T-cell (primary cell): ENCODE measurements at regions not wholly inside any gene's neighbourhood (a gene's known extent, or its start where the extent isn't known, plus 50 kb on each side); places are given as distances from the start of the nearest gene placed in this dataset.

Source experiments
- ATAC-seq, 4 experiments: fragments of 200-7000 bp in 3 of 4; fragments of 150-1000 bp in 1 of 4; cut with Tn5 transposase; replicated peaks in 1 of 4; 1 replicate in 3 of 4; 2 replicates in 1 of 4; pipeline ENCODE4 v1.10.0; 2021; ENCODE audit warnings: moderate library complexity in 3 of 4, mild to moderate bottlenecking in 2 of 4, moderate number of reproducible peaks in 1 of 4
- CTCF ChIA-PET, 2 donors: fragments of 300-600 bp; sonication (Branson Sonifier 250); formaldehyde crosslinking; loops; one replicate each; lab custom pipeline; 2022; ENCODE audit warnings: antibody characterized with exemption in 2 of 2; lab: Charles Lee
- POLR2A ChIA-PET, 2 donors: fragments of 300-600 bp; sonication (Branson Sonifier 250); formaldehyde crosslinking; loops; one replicate each; lab custom pipeline; 2022; ENCODE audit warnings: antibody characterized with exemption in 2 of 2; lab: Charles Lee
- DNase-seq, 35 experiments: peaks; one replicate each; pipeline versions ENCODE4 v3.0.0 to v3.0.0-alpha.2; 2013 to 2023
- H3K27ac ChIP-seq: one replicate; pipeline ENCODE4 v1.5.1; 2013; ENCODE audit warnings: low read length
- H3K27me3 ChIP-seq, 2 experiments: replicated peaks in 1 of 2; 1 replicate in 1 of 2; 2 replicates in 1 of 2; pipeline versions ENCODE4 v1.6.1 to v1.7.0; 2013; ENCODE audit warnings: low read length in 1 of 2, mixed read lengths in 1 of 2; ENCODE audit not compliant: control insufficient read depth in 2 of 2, insufficient read depth in 2 of 2; ENCODE audit errors: extremely low read depth in 1 of 2
- H3K36me3 ChIP-seq, 2 donors: 1 replicate in 1 of 2; 2 replicates in 1 of 2; pipeline versions ENCODE4 v1.6.1 to v1.7.0; 2013; ENCODE audit warnings: low read length in 1 of 2; ENCODE audit not compliant: control insufficient read depth in 2 of 2, insufficient read depth in 1 of 2; ENCODE audit errors: extremely low read depth in 1 of 2
- H3K4me1 ChIP-seq, 2 experiments: 1 replicate in 1 of 2; 2 replicates in 1 of 2; pipeline versions ENCODE4 v1.6.1 to v1.7.0; 2013; ENCODE audit warnings: low read length in 2 of 2, mixed read lengths in 1 of 2; ENCODE audit not compliant: insufficient read depth in 2 of 2, control insufficient read depth in 1 of 2; ENCODE audit errors: extremely low read depth in 1 of 2
- H3K4me3 ChIP-seq, 2 donors: 1 replicate in 1 of 2; 2 replicates in 1 of 2; pipeline versions ENCODE4 v1.5.1 to v1.7.0; 2013; ENCODE audit warnings: mild to moderate bottlenecking in 2 of 2, low read length in 1 of 2, moderate library complexity in 1 of 2; ENCODE audit not compliant: control insufficient read depth in 1 of 2; ENCODE audit errors: extremely low read depth in 1 of 2
- H3K9me3 ChIP-seq: 2 replicates; pipeline ENCODE4 v1.7.0; 2013
- H3K27ac Mint-ChIP-seq, 2 donors: one replicate each; pipeline ENCODE4 v1.8.0; 2020 to 2021; ENCODE audit warnings: mild to moderate bottlenecking in 2 of 2, mixed read lengths in 2 of 2
- H3K27me3 Mint-ChIP-seq, 2 donors: one replicate each; pipeline ENCODE4 v1.8.0; 2021 to 2022; ENCODE audit warnings: mixed read lengths in 2 of 2
- H3K36me3 Mint-ChIP-seq: one replicate; pipeline ENCODE4 v1.8.0; 2021; ENCODE audit warnings: mixed read lengths
- H3K4me1 Mint-ChIP-seq, 3 donors: one replicate each; pipeline ENCODE4 v1.8.0; 2020 to 2022; ENCODE audit warnings: mixed read lengths in 3 of 3, mild to moderate bottlenecking in 1 of 3
- H3K4me3 Mint-ChIP-seq, 3 donors: one replicate each; pipeline ENCODE4 v1.8.0; 2020 to 2022; ENCODE audit warnings: mild to moderate bottlenecking in 3 of 3, mixed read lengths in 3 of 3, moderate library complexity in 3 of 3
- H3K9me3 Mint-ChIP-seq, 3 donors: one replicate each; pipeline ENCODE4 v1.8.0; 2020 to 2022; ENCODE audit warnings: mixed read lengths in 3 of 3
- WGBS: methylation state at CpG from one replicate; pipeline ENCODE4 v1.1.5; 2013; ENCODE audit warnings: missing lambda C conversion rate; ENCODE audit not compliant: insufficient coverage; 5-methylcytosine and 5-hydroxymethylcytosine counted together

GRCh38 chr12:24034160-24034559 is 84.7 kb upstream of the SOX5 start:
- Mint-ChIP-seq H3K4me1 (no peaks in the 10 kb centered on the region), H3K4me3 (no peak overlapping the region), H3K9me3 (no peaks in the 10 kb centered on the region), H3K36me3 (no peaks in the 10 kb centered on the region), H3K27me3 (no peaks in the 10 kb centered on the region), H3K27ac (no peak overlapping the region)
- CTCF ChIA-PET = no interaction called here
- no peak overlapping the region for H3K4me3 ChIP-seq
- POLR2A ChIA-PET = no interaction called here
- no peaks in the 10 kb centered on the region for H3K4me1 ChIP-seq
- no peak overlapping the region for H3K27ac ChIP-seq
- H3K9me3 ChIP-seq = no peaks in the 10 kb centered on the region
- H3K36me3 ChIP-seq = no peaks in the 10 kb centered on the region
- WGBS = no CpG with 5 or more reads among the region's 3 CpGs
- no peak for DNase-seq
- H3K27me3 ChIP-seq = no peaks in the 10 kb centered on the region
- ATAC-seq = no peak

- no peak overlapping the region for H3K27ac ChIP-seq
- DNase-seq = no peak
- no peak overlapping the region for H3K27ac Mint-ChIP-seq
Measured at GRCh38 chr12:24027352-24027751, 77.9 kb upstream of the SOX5 start.

GRCh38 chr12:24025153-24025798 is 75.8 kb upstream of the SOX5 start:
- H3K36me3 ChIP-seq = no peaks in the 10 kb centered on the region
- H3K27ac ChIP-seq = no peak overlapping the region
- H3K4me3 ChIP-seq = no peak overlapping the region
- H3K4me1 Mint-ChIP-seq = no peaks in the 10 kb centered on the region
- no peaks in the 10 kb centered on the region for H3K27me3 Mint-ChIP-seq
- no peak overlapping the region for H3K27ac Mint-ChIP-seq
- ATAC-seq (no peak), DNase-seq (no peak)
- H3K9me3 ChIP-seq = no peaks in the 10 kb centered on the region
- CTCF ChIA-PET = no interaction called here
- H3K36me3 Mint-ChIP-seq = no peaks in the 10 kb centered on the region
- WGBS = no CpG with 5 or more reads among the region's 3 CpGs
- no peak overlapping the region for H3K4me3 Mint-ChIP-seq
- POLR2A ChIA-PET = no interaction called here
- no peaks in the 10 kb centered on the region for H3K4me1 ChIP-seq
- peaks cover 2 to 4% (median 4%) of the 10 kb centered on the region in 3 donors for H3K9me3 Mint-ChIP-seq
- H3K27me3 ChIP-seq = no peaks in the 10 kb centered on the region

More at GRCh38 chr12:24027352-24027751, 77.9 kb upstream of the SOX5 start:
- Histone ChIP-seq H3K27me3 (no peaks in the 10 kb centered on the region), H3K4me3 (no peak overlapping the region), H3K36me3 (no peaks in the 10 kb centered on the region), H3K9me3 (no peaks in the 10 kb centered on the region), H3K4me1 (no peaks in the 10 kb centered on the region)
- WGBS = 50% methylated on average over 1 of the region's 3 CpGs
- Mint-ChIP-seq H3K27me3 (no peaks in the 10 kb centered on the region), H3K36me3 (no peaks in the 10 kb centered on the region), H3K4me3 (no peak overlapping the region), H3K9me3 (peaks cover 0 to 4% (median 0%) of the 10 kb centered on the region in 3 donors), H3K4me1 (no peaks in the 10 kb centered on the region)
- POLR2A ChIA-PET = no interaction called here
- ATAC-seq = no peak
- CTCF ChIA-PET = no interaction called here

GRCh38 chr12:24023081-24023480 is 73.6 kb upstream of the SOX5 start:
- Histone ChIP-seq H3K9me3 (no peaks in the 10 kb centered on the region), H3K4me3 (no peak overlapping the region), H3K27ac (no peak overlapping the region), H3K27me3 (no peaks in the 10 kb centered on the region), H3K4me1 (no peaks in the 10 kb centered on the region), H3K36me3 (no peaks in the 10 kb centered on the region)
- no peaks in the 10 kb centered on the region for H3K36me3 Mint-ChIP-seq
- ATAC-seq (no peak), DNase-seq (no peak)
- no peak overlapping the region for H3K27ac Mint-ChIP-seq
- ChIA-PET CTCF (no interaction called here), POLR2A (no interaction called here)
- H3K4me1 Mint-ChIP-seq = no peaks in the 10 kb centered on the region
- peaks cover 2 to 4% (median 4%) of the 10 kb centered on the region in 3 donors for H3K9me3 Mint-ChIP-seq
- no peak overlapping the region for H3K4me3 Mint-ChIP-seq
- H3K27me3 Mint-ChIP-seq = no peaks in the 10 kb centered on the region

- WGBS = no CpG with 5 or more reads among the region's 4 CpGs
Measured at GRCh38 chr12:24021164-24021502, 71.7 kb upstream of the SOX5 start.

GRCh38 chr12:24020397-24021163 is 71.1 kb upstream of the SOX5 start:
- CTCF ChIA-PET = interaction anchor here in 1 of 2 donors (0.6 kb wide), 1 partner anchor 127 kb away, joined by 3 read pairs; no protein-coding TSS in a partner anchor
- Mint-ChIP-seq H3K4me3 (no peak overlapping the region), H3K4me1 (no peaks in the 10 kb centered on the region), H3K36me3 (no peaks in the 10 kb centered on the region), H3K27me3 (no peaks in the 10 kb centered on the region), H3K27ac (no peak overlapping the region), H3K9me3 (peaks cover 2 to 11% (median 3%) of the 10 kb centered on the region in 3 donors)
- ATAC-seq = no peak
- Histone ChIP-seq H3K27me3 (no peaks in the 10 kb centered on the region), H3K4me1 (no peaks in the 10 kb centered on the region), H3K9me3 (no peaks in the 10 kb centered on the region), H3K36me3 (no peaks in the 10 kb centered on the region), H3K27ac (no peak overlapping the region), H3K4me3 (no peak overlapping the region)
- 97% methylated on average over 5 of the region's 11 CpGs for WGBS
- no peak for DNase-seq
- POLR2A ChIA-PET = no interaction called here

More at GRCh38 chr12:24021164-24021502, 71.7 kb upstream of the SOX5 start:
- H3K9me3 Mint-ChIP-seq = peaks cover 2 to 10% (median 3%) of the 10 kb centered on the region in 3 donors
- no peaks in the 10 kb centered on the region for H3K4me1 ChIP-seq
- CTCF ChIA-PET = interaction anchor here in 1 of 2 donors (0.6 kb wide), 1 partner anchor 127 kb away, joined by 3 read pairs; no protein-coding TSS in a partner anchor
- POLR2A ChIA-PET = no interaction called here
- no peaks in the 10 kb centered on the region for H3K9me3 ChIP-seq
- no peak overlapping the region for H3K27ac Mint-ChIP-seq
- no peaks in the 10 kb centered on the region for H3K4me1 Mint-ChIP-seq
- H3K36me3 ChIP-seq = no peaks in the 10 kb centered on the region
- DNase-seq = no peak
- H3K27ac ChIP-seq = no peak overlapping the region
- no peaks in the 10 kb centered on the region for H3K27me3 ChIP-seq
- ATAC-seq = no peak
- no peak overlapping the region for H3K4me3 Mint-ChIP-seq
- no peaks in the 10 kb centered on the region for H3K27me3 Mint-ChIP-seq
- no peak overlapping the region for H3K4me3 ChIP-seq
- no peaks in the 10 kb centered on the region for H3K36me3 Mint-ChIP-seq
